ENCODE measurements at regions not wholly inside any gene's neighbourhood (a gene's known extent, or its start where the extent isn't known, plus 50 kb on each side); places are given as distances from the start of the nearest gene placed in this dataset.
A peak's percentile ranks its signal among the peaks of the same experiment; 100 is the strongest.

DNA sequence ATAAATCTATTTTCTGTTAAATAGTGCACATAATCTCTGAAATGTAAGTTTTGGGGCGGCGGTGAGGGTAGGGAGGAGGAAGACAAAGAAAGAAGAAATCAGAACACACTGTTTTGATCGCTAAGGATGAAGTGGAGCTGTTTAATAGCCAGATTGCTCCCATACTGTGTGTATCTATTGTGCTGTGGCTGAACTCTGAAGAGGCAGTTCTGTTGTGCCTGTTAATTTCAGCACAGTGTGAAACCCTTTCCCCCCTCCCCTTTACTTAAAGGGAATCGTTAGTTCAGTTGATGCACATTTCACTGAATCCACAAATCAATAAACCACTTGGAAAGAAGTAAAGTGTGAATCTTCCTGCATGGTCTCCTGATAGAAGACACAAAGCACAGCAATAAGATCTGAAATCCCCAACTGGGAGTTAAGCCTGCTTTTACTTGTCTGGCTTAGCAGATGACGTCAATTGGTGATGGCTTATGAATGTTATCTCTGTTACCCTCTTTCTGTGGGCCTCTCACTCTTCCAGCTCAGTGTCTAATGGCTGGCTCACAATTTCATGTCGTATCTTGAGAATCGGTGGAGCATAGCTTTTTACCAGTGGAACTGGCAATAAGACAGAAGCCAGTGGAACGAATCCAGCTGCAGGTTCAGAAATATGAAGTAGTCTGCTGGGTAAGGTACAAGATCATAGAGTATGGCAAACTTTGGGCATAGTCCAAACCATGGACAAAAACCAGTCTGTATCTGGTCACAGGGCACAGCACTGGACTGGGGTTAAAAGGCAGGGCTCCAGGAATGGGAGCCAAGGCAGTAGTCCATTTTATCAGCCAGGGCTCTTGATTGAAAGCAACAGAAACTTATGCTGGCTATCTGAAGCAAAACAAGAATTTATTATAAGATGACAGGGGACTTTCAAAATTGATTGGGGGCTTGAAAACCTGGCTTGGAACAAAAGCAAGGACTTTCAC, 413.5 kb upstream of the SEL1L start:
- DNase-seq = peak in 23 of 56 donors; percentile 0 to 69 (median 13)

DNA sequence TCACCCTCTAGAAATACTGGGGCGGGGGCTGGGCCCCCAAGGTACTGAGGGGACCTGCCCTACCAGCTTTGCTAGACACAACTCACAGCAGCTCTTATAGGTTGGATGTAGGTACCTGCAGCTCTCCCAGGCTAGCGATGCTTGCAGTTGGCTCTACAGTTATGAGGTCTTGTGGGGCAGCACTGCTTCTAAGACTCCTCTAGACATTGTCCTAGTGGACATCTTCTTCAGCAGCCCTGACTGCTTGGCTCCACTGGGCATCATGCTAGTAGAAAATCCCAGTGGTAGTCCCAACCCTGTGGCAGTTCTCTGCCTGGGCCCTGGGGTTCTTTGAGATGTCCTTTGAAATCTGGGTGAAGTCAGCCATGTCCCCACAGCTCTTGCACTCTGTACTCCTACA, 419.3 kb upstream of the SEL1L start:
- no peak for DNase-seq

- no peak for DNase-seq
These were observed 419.8 kb upstream of the SEL1L start for GRCh38 chr14:81953419-81953818.

DNA sequence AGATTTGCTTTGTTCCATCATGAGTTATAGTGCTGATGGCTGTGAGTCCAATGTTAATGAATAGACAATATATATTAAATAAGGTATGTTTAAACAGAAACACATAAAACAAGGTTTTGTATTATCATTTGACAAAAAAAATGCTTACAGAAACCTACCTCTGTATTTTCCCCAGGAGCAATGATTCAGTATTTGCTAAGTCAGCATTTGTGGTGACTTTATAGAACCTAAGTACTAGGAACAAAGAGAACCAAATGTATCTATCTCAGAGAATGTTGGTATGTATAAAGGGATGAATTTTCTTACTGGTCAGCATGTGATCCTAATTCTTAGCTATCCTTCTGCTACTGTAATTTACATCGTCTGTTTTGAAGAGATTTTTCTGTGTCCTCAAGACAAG, 421.5 kb upstream of the SEL1L start:
- no peak for DNase-seq

DNA sequence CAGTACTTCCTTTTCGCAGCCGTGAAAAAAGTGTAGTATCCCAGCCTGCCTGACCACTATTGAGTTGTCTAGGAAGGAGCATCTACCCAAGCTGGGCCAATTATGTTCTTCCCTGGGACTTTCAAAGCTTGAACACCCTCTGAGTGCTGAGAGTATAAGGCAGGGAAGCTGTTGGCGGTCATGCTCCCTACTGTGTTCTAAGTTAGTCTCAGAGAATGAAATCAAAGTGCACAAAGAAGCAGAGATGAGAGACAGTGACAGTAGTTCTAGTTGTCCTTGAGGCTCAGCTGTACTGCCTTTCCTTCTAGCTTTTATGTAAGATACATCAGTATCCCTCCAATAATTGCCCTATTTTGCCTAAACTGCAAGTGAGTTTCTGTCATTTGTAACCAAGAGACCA, 427.1 kb upstream of the SEL1L start:
- DNase-seq = no peak

DNA sequence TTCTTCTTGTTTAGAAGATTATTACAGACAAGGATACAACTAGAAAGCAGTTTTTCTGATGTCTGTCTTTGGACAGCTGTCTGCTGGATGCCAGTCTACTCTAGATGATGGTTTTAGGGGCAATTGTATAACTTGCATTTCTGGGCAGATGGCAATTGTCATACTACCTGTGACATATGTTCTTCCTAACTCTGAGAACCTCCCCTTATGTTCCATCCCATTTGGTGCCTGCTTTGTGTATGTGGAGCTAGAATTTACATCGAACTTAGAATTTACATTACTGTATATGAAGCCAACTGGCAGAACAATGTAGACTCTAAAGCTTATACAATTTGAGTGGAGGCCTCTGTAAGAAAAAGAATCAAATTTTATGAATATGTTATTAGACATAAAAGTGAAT, 430.2 kb upstream of the SEL1L start:
- DNase-seq = no peak

DNA sequence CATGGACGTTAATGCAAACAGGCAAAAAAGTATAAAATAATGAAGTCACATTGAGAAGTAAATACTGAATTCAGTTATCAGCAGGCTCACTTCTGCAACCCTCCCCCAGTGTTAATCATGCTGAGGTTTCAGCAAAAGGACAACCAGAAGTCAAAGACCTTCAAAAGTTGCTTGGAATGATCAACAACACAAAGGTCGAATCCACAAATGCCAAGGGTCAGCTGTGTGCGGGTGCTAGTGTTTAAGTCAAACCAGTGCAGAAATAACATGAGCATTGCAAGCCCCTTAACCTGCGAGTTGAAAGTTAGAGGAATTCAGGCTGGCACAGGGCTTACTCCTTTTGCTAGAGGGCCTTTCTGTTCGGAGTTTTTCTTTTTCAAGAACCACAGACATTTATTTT, 436.7 kb upstream of the SEL1L start:
- no peak for DNase-seq

DNA sequence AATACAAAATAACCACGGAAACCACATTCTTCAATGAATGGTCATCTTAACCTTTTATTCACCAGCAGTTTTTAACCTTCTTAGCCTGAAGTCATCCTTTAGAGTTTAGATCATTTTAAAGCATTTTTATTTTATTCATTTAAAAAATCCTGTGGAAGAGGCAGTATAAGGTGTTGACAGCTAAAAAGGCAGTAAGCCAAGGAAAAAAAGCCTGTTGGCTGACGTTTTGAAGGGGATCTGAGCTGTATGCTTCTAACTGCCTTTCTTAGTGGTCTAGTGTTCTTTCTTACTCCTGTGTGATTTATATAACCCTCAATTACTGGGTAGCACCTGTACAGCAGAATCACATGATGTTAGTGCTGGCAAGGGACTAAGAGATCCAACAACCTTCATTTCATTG, 438.3 kb upstream of the SEL1L start:
- no peak for DNase-seq

DNA sequence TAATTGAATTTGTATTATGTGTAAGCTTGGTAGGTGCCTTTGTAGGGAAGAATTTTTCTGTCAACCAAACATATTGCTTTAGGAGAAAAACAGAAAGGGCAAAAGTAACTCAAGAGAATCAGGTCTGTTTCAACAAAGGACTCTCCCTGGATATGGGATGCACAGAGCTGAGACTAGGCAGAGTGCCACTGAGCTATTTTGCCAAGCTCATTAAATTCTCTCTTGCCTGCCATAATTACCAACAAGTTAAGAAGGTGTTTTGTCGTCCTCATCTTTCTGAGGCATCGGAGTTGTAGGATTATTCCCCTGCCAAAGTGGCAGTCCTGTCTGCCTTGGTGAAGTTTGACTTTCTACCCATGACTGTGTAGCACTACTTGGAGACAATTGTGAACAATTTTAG, 438.9 kb upstream of the SEL1L start:
- no peak for DNase-seq

DNA sequence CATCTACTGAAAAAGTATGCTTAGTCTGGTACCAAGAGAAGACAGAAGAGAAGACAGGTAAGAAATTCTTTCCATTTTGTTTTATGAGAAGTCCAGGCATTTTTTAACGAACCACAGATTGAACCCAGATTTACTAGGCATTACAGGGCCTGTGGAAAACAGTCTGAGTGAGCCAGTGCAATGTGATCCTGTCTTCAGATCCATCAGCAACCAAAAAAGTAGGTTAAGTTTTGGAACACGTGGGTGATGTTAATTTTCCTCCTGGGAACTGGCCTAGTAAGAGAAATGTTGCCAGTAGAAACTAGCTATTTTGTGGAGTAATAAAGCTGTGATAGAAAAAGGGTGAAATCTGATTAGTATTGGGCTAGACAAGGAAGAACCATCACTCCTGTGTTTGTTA, 440.9 kb upstream of the SEL1L start:
- DNase-seq = no peak

DNA sequence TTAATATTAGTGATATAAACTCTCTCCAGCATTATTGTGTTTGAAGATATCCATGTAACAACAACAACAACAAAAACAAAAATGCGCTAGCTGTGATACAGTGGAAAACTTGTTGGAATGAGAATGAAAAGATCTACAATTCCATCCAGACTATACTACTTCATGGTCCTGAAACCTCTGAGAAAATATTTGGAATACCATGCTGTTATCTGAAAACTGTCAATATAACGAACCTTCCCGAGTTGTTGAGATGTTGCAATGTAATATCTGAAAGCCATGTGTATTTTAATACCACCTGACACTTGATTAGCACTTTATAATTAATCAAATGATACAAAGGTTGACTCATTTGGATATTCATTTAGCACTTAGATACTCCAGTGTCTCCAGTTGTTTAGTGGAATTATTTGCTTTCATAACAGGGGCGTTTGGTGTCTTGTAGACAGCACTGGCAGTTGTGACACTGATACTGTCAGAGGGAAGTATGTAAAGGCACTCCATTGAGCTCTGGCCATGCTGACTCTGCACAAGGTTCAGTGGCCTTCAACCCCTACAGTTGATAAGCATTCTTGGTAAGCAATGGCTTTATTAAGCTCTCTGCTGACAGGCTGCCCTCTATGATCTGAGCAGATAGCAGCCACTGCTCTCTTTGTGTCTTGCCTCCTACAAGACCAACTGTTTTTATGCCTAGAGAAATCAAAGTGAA, 447.1 kb upstream of the SEL1L start:
- DNase-seq = no peak

GRCh38 chr14:81981307-81981675, 447.6 kb upstream of the SEL1L start:
- DNase-seq = no peak

GRCh38 chr14:81982046-81982445, 448.4 kb upstream of the SEL1L start:
- no peak for DNase-seq

DNA sequence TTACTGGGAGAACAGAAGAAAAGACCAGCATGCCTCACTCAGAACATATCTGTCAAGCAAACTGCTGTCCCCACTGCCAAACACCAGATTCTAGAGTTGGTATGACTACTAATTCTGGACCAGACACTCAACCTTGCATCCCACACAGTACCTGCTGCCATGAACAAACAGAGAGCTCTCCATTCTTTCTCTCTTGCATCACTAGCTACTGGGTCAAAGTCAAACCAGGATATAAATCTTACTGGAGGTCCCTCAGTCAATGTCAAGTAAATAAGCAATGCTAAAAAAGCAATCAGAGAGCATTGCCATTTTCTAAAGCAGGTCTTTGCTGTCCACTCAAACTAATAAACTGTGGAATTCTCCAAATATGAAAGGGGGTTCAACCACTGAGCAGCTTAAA, 452.4 kb upstream of the SEL1L start:
- DNase-seq = no peak

- no peak for DNase-seq
These were observed 455.6 kb upstream of the SEL1L start for GRCh38 chr14:81989211-81989610.

- peak in 36 of 56 donors; percentile 1 to 78 (median 10) for DNase-seq
These were observed 456.7 kb upstream of the SEL1L start for GRCh38 chr14:81990312-81990761.

DNA sequence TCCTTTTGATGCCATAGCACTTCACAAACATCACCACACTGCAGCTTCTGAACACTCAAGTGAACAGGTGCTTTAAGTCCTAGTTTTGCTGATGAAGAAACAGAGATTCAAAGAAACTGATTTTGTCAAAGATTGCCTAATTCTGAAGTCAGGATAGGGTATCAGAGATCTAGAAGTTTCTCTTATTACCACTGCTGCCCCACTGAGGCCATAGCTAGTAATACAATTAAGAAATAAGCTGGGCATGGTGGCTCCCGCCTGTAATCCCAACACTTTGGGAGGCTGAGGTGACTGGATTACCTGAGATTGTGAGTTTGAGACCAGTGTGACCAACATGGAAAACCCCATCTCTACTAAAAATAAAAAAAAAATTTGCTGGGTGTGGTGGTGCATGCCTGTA, 458.3 kb upstream of the SEL1L start:
- DNase-seq = no peak

DNA sequence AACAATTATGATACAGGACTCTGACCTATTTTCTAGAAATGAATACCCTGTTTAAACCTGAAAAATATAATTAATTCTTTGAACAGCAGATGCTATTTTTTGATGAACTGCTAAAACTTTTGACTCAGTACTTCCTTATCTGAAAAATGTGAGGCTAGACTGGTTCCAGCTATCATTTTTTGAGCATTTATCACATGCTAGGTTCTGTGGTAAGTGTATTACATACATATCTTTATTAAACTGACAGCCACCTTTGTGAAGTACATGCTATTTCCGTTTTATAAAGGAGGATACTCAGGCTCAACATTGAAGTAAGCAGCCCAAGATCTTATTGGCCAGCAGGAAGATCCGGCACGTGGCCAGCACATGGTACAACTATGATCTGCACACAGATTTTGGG, 459.8 kb upstream of the SEL1L start:
- DNase-seq = no peak

DNA sequence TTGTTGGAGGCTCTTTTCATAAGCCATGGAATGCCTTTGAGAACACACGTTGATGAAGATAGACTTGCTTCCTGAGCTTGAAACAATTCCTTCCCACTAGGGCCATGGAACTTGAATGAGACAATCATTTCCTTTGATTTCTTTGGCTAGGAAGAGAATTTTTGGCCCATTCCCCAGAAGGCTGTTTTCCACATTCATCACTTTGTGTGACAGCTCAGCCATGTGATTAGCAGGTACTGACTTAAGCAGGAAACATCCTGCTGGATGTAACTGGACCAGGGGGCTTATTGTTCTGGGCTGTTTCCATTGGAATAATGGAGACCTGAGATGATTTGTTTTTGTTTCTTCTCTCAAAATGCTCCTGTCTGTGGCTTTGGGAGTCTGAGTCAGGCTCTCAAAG, 469.8 kb upstream of the SEL1L start:
- no peak for DNase-seq

GRCh38 chr14:82009076-82009475, 475.4 kb upstream of the SEL1L start:
- no peak for DNase-seq

- DNase-seq = no peak
These were observed 476.3 kb upstream of the SEL1L start for GRCh38 chr14:82009993-82010392.

GRCh38 chr14:82011460-82011859, 477.8 kb upstream of the SEL1L start:
- no peak for DNase-seq

GRCh38 chr14:82029038-82029437, 495.4 kb upstream of the SEL1L start:
- peak in 22 of 56 donors; percentile 1 to 56 (median 14) for DNase-seq

Data from amygdala (tissue), 56 donors.